GM20000 (cell line): ENCODE measurements at regions not wholly inside any gene's neighbourhood (a gene's known extent, or its start where the extent isn't known, plus 50 kb on each side); places are given as distances from the start of the nearest gene placed in this dataset.
"Not testable (repeated sequence)": the region's sequence is repeated elsewhere in the genome, so short reads cannot be mapped to it uniquely, and the experiment has no call there.

ENCODE experiments used
- DNase-seq: peaks from one replicate; pipeline ENCODE4 v3.0.0; 2012; ENCODE audit warnings: low spot score
- TF ChIP-seq, protein P1 (sequence below): IDR thresholded peaks from 2 replicates; pipeline ENCODE4 v1.5.1; 2012; ENCODE audit warnings: mild to moderate bottlenecking, control low read depth; ENCODE audit errors: extremely low read depth, missing control alignments

DNA sequence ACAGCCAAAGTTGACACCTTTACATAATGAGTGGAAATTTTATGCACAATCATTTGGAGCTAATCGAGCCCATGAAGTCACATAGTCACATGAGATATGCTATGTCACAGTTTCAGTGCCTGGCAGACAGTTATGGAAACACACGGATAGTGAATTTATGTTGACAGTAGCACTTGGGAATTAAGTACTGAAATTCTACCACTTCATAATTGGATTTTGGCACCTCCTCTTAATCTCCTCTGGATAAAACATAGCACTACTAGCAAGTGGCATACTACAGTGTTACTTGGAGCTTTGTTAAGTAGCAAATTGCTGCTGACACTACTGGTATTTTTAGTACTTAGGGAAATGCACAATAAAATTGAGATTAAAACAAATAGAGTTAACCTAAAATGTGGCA is 1679.4 kb downstream of the OTOL1 start:
- DNase-seq = no peak

DNA sequence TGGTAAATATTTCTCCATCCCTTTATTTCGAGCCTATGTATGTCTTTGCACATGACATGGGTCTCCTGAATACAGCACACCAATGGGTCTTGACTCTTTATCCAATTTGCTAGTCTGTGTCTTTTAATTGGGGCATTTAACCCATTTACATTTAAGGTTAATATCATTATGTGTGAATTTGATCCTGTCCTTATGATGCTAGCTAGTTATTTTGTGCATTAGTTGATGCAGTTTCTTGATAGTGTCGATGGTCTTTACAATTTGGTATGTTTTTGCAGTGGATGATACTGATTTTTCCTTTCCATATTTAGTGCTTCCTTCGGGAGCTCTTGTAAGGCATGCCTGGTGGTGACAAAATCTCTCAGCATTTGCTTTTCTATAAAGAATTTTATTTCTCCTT is 1675.9 kb downstream of the OTOL1 start:
- not testable (repeated sequence) for DNase-seq

More for the DNA sequence above, 1679.4 kb downstream of the OTOL1 start:
- TF ChIP-seq, protein P1, sequence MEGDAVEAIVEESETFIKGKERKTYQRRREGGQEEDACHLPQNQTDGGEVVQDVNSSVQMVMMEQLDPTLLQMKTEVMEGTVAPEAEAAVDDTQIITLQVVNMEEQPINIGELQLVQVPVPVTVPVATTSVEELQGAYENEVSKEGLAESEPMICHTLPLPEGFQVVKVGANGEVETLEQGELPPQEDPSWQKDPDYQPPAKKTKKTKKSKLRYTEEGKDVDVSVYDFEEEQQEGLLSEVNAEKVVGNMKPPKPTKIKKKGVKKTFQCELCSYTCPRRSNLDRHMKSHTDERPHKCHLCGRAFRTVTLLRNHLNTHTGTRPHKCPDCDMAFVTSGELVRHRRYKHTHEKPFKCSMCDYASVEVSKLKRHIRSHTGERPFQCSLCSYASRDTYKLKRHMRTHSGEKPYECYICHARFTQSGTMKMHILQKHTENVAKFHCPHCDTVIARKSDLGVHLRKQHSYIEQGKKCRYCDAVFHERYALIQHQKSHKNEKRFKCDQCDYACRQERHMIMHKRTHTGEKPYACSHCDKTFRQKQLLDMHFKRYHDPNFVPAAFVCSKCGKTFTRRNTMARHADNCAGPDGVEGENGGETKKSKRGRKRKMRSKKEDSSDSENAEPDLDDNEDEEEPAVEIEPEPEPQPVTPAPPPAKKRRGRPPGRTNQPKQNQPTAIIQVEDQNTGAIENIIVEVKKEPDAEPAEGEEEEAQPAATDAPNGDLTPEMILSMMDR = no peak

DNA sequence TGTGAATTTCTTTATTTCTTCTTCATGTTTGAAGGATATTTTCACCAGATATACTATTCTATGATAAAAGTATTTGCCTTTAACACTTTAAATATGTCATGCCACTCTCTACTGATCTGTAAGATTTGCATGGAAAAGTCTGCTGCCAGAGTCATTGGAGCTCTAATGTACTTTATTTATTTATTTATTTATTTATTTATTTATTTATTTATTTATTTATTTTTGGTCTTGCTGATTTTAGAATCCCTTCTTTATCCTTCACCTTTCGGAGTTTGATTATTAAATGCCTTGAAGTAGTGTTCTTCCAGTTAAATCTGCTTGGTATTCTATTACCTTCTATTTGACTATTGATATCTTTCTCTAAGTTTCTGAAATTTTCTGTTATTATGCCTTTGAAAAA is 1669.6 kb downstream of the OTOL1 start:
- no peak for DNase-seq
- TF ChIP-seq, protein P1 = no peak

DNA sequence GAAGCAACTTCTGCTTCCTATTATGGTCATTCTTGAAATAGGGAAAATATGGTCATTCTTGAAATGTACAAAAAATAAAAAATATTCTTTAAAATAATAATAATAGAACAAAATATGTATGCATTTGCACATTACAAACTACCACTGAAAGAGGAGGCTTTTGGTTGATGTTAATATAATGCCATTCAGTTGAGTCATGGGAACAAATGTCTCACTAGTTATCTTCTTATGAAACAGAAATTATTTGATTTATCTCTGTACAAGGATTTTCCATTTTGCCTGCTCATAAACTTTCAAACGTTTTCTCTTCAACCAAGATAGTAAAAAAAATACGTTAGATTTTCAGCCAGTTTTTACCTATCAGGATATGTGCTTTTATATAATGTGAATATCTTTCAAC is 1662.7 kb downstream of the OTOL1 start:
- TF ChIP-seq, protein P1 = no peak
- no peak for DNase-seq

DNA sequence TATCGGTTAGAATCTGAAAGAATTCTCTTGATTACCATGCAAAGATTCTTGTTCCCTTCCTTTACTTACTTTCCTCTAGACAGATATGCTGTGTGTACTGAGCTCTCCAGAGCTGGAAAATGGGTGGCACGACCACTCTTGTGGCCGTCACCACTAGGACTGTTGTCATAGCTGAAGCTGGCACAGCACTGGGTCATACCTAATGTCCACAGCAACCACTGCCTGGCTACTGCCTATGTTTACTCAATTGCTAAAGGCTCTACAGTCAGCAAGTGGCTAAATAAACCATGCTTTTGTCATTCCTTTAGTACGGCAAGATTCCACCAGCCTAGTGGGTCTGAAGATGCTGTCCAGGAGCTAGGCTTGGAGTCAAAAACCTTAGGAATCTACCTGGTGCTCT is 1643.0 kb downstream of the OTOL1 start:
- no peak for DNase-seq
- TF ChIP-seq, protein P1 = no peak

DNA sequence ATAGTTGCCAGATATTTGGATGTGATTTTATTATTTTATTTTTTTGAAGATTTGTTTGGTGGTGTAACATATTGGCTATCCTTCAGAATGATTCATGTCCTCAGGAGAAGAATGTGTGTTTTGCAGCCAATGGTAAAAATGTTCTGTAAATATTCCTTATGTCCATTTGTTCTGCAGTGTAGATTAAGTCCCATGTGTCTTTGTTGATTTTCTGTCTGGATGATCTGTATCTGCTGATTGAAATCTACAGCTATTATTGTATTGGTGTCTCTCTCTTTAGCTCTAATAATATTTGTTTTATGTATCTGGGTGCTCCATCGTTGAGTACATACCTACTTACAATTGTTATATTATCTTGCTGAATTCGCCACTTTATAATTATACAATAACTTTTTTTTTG is 1641.7 kb downstream of the OTOL1 start:
- TF ChIP-seq, protein P1 = no peak
- DNase-seq = no peak

DNA sequence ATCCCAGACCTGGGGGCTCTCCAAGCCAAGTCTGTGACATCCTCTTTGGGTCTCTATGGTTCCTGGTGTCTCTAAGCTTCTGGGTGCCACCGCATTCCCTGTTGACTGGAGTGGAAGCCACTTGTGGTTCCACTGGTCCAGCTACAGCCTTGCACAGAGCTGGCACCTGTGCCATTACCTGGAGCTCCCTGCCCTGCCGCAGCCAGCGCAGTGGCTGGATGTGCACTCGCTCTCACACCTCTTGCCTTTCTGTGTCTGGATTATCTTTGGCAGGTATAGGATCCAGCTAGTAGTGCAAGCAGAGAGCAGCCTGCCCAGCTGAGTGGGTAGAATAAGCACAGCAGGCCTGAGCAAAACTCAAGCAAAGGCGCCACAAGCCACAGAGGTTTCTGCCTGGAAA is 1635.5 kb downstream of the OTOL1 start:
- TF ChIP-seq, protein P1 = no peak
- DNase-seq = no peak

DNA sequence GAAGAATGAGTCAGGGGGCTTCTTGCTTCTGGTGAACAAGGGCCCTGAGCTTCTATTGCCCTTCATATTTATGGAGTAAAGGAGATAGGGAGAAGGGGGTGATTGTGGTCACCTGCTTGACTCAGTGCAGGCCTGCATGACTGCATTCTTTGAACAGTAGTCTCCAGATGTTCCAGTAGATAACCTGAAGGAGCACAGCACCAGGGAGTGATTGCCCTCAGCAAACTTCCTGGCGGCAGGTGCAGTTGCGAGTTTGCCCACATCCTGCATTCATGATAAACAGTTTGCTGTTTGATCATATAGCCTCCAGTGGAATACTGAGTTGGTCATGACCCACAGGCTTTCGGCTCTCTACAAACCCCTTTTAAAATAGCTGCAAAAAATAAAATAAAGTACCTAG is 1632.7 kb downstream of the OTOL1 start:
- TF ChIP-seq, protein P1 = no peak
- no peak for DNase-seq
